GM12891 (cell line): ENCODE measurements at regions not wholly inside any gene's neighbourhood (a gene's known extent, or its start where the extent isn't known, plus 50 kb on each side); places are given as distances from the start of the nearest gene placed in this dataset.

Experiments
- PAX5 ChIP-seq: IDR thresholded peaks from 2 replicates; pipeline ENCODE4 v1.6.1; 2011; ENCODE audit warnings: low read length, moderate library complexity, mild to moderate bottlenecking; ENCODE audit not compliant: insufficient read depth, severe bottlenecking
- POLR2A ChIP-seq: IDR thresholded peaks from 2 replicates; pipeline ENCODE4 v1.6.1; 2011; ENCODE audit warnings: low read depth, low read length, control low read depth
- POLR2AphosphoS5 ChIP-seq: IDR thresholded peaks from 2 replicates; pipeline ENCODE4 v1.6.1; 2011; ENCODE audit warnings: low read depth, low read length, control low read depth
- POU2F2 ChIP-seq: IDR thresholded peaks from 2 replicates; pipeline ENCODE4 v1.6.1; 2011; ENCODE audit warnings: low read depth, mild to moderate bottlenecking, control low read depth, low read length, moderate library complexity
- SPI1 ChIP-seq: IDR thresholded peaks from 2 replicates; pipeline ENCODE4 v1.6.1; 2011; ENCODE audit warnings: low read depth, low read length, control low read depth
- TAF1 ChIP-seq: IDR thresholded peaks from 2 replicates; pipeline ENCODE4 v1.6.1; 2011; ENCODE audit warnings: low read depth, low read length, control low read depth

DNA sequence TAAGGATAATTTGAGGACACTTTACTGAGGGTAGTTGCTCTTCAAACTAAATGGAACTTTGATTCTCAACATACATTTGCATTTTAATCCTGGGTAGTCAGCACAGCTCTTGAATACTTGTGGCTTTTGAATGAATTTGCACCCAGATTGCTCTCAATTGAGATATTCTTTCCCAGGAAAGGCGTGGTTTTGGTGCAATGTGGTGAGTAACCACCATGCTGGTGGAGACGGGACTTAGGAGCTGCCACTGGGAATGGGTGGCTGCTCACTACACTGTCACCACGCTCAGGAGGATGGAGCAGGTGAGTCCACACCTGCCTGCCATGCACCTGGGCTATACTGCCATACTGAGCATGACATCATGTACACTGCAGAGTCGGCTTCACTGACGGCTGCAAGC, 99.2 kb downstream of the IRX1 start:
- TF ChIP-seq POLR2A (no peak), TAF1 (no peak), POLR2AphosphoS5 (no peak), SPI1 (no peak), PAX5 (no peak), POU2F2 (no peak)
